Left lung (tissue), 4 donors: ENCODE measurements at regions not wholly inside any gene's neighbourhood (a gene's known extent, or its start where the extent isn't known, plus 50 kb on each side); places are given as distances from the start of the nearest gene placed in this dataset.

Experiments used
- ATAC-seq: fragments of 200-7000 bp; cut with Tn5 transposase; one replicate; pipeline ENCODE4 v1.9.1; 2020; ENCODE audit warnings: moderate library complexity
- DNase-seq, 4 donors: peaks; one replicate each; pipeline ENCODE4 v3.0.0-alpha.2; 2013 to 2020
- H3K27ac ChIP-seq, 2 donors: fragments of 200-600 bp; sonication (generic) in 1 of 2; one replicate each; pipeline versions ENCODE4 v1.5.0 to v1.8.0; 2020 to 2021
- H3K27me3 ChIP-seq, 2 donors: fragments of 200-600 bp; sonication (generic) in 1 of 2; one replicate each; pipeline versions ENCODE4 v1.5.0 to v1.8.0; 2020 to 2021
- H3K36me3 ChIP-seq, 2 donors: fragments of 200-600 bp; sonication (generic) in 1 of 2; one replicate each; pipeline versions ENCODE4 v1.5.0 to v1.8.0; 2020 to 2021
- H3K4me1 ChIP-seq, 2 donors: fragments of 200-600 bp; one replicate each; pipeline ENCODE4 v1.8.0; 2021
- H3K4me3 ChIP-seq, 2 donors: fragments of 200-600 bp; sonication (generic) in 1 of 2; one replicate each; pipeline versions ENCODE4 v1.5.0 to v1.8.0; 2020 to 2021; ENCODE audit warnings: mild to moderate bottlenecking in 1 of 2
- H3K9me3 ChIP-seq, 2 donors: fragments of 200-600 bp; sonication (generic) in 1 of 2; one replicate each; pipeline versions ENCODE4 v1.5.0 to v1.8.0; 2020 to 2021
- CTCF ChIP-seq, 2 donors: fragments of 200-600 bp; sonication (generic) in 1 of 2; IDR thresholded peaks; one replicate each; pipeline versions ENCODE4 v1.5.0 to v1.8.0; 2021; ENCODE audit warnings: antibody characterized with exemption in 2 of 2
- intact Hi-C, 2 donors: fragments of 100-400 bp; cut with DNase I; formaldehyde crosslinking; loops; one replicate each; pipeline versions ENCODE4 v1.11.2 to v1.14.2; 2022
- donor health status: DM: no; HTN: yes; CAD: no.
- donor health status: DM: no; HTN: no; CAD: no.

GRCh38 chr12:108046135-108046534 is 83.0 kb upstream of the WSCD2 start:
- ATAC-seq (no peak), DNase-seq (no peak)
- Histone ChIP-seq H3K9me3 (no peaks in the 10 kb centered on the region), H3K27ac (no peak overlapping the region), H3K27me3 (peaks cover 4 to 34% of the 10 kb centered on the region in 2 donors), H3K4me3 (no peak overlapping the region), H3K4me1 (no peaks in the 10 kb centered on the region), H3K36me3 (no peaks in the 10 kb centered on the region)
- intact Hi-C loops: no loop called here
- no peak for TF ChIP-seq CTCF (IDR thresholded peaks at IDR 0.05)

GRCh38 chr12:108046650-108047049 is 82.4 kb upstream of the WSCD2 start:
- H3K36me3 ChIP-seq: no peaks in the 10 kb centered on the region
- no peaks in the 10 kb centered on the region for H3K4me1 ChIP-seq
- ATAC-seq (no peak), DNase-seq (no peak)
- H3K9me3 ChIP-seq: no peaks in the 10 kb centered on the region
- no peak overlapping the region for H3K4me3 ChIP-seq
- H3K27ac ChIP-seq: no peak overlapping the region
- no peak for TF ChIP-seq CTCF (IDR thresholded peaks at IDR 0.05)
- intact Hi-C loops: no loop called here
- peaks cover 4 to 36% of the 10 kb centered on the region in 2 donors for H3K27me3 ChIP-seq

GRCh38 chr12:108047071-108047550 is 82.0 kb upstream of the WSCD2 start:
- ATAC-seq (peak; percentile 13), DNase-seq (peak in 1 of 4 donors; percentile 19)
- Histone ChIP-seq H3K27me3 (peaks cover 4 to 37% of the 10 kb centered on the region in 2 donors), H3K4me1 (no peaks in the 10 kb centered on the region), H3K36me3 (no peaks in the 10 kb centered on the region), H3K4me3 (no peak overlapping the region), H3K9me3 (no peaks in the 10 kb centered on the region), H3K27ac (no peak overlapping the region)
- intact Hi-C loops: no loop called here
- no peak for TF ChIP-seq CTCF (IDR thresholded peaks at IDR 0.05)

- Histone ChIP-seq H3K27me3 (peaks cover 4 to 46% of the 10 kb centered on the region in 2 donors), H3K4me1 (no peaks in the 10 kb centered on the region), H3K27ac (no peak overlapping the region), H3K36me3 (no peaks in the 10 kb centered on the region), H3K9me3 (no peaks in the 10 kb centered on the region), H3K4me3 (no peak overlapping the region)
- no peak for TF ChIP-seq CTCF (IDR thresholded peaks at IDR 0.05)
- ATAC-seq (no peak), DNase-seq (no peak)
- intact Hi-C loops: no loop called here
Measured at GRCh38 chr12:108048686-108049085, 80.4 kb upstream of the WSCD2 start.

- Histone ChIP-seq H3K4me1 (no peaks in the 10 kb centered on the region), H3K27ac (no peak overlapping the region), H3K36me3 (no peaks in the 10 kb centered on the region), H3K27me3 (peaks cover 0 to 53% of the 10 kb centered on the region in 2 donors), H3K4me3 (no peak overlapping the region), H3K9me3 (no peaks in the 10 kb centered on the region)
- intact Hi-C loops: no loop called here
- no peak for DNase-seq
- ATAC-seq: no peak
- no peak for TF ChIP-seq CTCF (IDR thresholded peaks at IDR 0.05)
Measured at GRCh38 chr12:108050696-108051095, 78.4 kb upstream of the WSCD2 start.
